Jurkat, Clone E6-1 (cell line): ENCODE measurements at regions not wholly inside any gene's neighbourhood (a gene's known extent, or its start where the extent isn't known, plus 50 kb on each side); places are given as distances from the start of the nearest gene placed in this dataset.

Experiments
- DNase-seq: peaks from one replicate; pipeline ENCODE4 v3.0.0-alpha.2; 2011; ENCODE audit warnings: low read depth, low spot score
- H3K4me3 ChIP-seq: 2 replicates; pipeline ENCODE4 v1.5.1; 2011; ENCODE audit warnings: mild to moderate bottlenecking, low read length, control low read depth, moderate library complexity

DNA sequence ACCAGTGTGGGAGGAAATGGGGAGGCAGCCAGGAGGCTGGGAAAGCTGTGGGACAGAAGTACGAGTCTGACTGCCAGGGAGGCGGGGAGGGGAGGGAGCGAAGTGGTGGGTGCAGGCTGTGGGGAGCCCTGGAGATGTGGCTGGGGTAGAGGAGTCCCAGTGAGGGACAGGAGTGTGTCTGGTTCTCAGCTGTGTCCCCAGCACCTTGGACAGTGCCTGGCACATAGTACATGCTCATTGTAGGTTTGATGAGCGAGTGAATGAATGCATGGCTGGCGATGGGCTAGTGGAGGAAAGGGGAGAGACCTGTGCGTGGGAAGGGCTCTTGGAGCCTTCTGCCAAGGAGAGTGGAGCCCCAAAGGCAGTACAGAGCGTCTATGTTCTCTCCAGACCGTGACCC is 104.1 kb downstream of the SIK1 start:
- no peak overlapping the region for H3K4me3 ChIP-seq
- DNase-seq, result no peak

DNA sequence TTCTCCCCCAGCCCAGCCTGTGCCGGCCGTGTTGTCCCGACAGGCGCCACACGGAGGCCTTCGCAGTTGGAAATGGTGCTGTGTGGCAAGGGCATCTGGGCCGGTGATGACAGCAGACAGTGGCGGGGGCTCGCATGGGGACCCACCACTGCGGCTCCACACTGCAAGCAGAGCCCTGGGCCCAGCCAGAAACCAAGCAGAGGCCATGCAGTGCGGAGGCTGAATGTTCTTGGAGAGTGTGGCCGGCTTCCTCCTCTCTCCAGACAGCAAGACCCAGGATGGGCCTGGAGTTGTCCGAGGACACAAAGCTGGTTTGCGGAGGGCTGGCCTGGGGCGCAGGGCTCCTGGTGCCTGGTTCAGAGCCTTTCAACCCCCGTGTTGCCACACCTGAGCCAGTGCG is 104.6 kb downstream of the SIK1 start:
- no peak overlapping the region for H3K4me3 ChIP-seq
- DNase-seq, result no peak

DNA sequence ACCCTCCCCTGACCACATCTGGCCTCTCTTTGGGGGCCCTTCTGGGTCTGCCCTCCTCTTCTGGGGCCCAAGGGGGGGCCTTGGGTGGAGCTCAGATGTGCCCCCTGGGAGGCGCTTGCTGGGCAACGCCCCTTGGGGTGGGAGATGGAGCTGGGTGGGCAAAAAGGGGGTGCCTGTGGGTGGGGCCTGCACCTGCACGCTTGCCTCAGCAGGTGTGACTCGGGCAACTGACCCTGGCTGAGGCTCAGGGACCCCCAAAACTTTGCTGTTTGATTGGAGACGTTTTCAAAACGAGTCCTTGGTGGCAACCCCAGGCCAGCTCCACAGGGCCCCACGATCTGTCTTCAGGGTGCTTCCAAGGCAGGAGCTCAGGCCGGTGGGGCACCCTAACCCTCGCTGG is 105.3 kb downstream of the SIK1 start:
- no peak overlapping the region for H3K4me3 ChIP-seq
- DNase-seq, result no peak

DNA sequence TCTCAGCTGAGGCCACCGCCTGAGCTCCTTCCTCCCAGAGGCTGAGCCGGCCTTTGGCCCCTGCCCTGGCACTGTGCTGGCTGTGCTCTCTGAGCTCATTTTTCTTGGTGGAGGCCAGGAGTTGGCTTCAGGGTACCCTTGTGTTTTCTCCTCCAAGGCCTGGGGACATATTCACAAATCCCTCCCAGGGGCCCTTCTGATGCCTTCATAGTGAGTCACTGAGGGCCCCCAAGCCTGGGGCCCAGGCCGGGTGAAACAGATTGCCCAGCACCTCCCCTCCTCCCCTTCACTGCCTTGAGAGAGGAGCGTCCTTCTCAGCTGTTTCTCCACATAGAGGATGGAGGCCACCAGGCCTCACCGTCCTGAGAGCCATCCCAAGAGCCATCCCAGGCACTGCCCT is 105.8 kb downstream of the SIK1 start:
- DNase-seq, result no peak

DNA sequence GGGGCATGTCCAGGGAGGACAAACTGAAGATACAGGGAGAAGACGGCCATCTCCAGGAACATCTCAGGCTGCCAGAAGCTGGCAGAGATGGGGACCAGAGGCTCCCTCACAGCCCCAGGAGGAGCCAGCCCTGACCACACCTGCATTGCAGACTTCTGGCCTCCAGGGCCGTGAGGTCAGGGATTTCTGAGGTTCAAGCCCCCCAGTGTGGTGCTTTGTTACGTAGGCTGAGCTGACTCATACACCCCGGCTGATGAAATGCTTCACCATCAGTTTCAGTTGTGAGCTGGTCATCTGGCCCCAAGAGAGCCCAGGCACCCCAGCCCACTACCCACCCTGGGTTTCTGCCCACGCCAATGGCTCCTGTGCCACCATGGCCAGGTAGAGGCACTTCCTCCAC is 106.4 kb downstream of the SIK1 start:
- DNase-seq, result no peak
- H3K4me3 ChIP-seq, result no peak overlapping the region

More for the DNA sequence above, 105.8 kb downstream of the SIK1 start:
- no peak overlapping the region for H3K4me3 ChIP-seq

DNA sequence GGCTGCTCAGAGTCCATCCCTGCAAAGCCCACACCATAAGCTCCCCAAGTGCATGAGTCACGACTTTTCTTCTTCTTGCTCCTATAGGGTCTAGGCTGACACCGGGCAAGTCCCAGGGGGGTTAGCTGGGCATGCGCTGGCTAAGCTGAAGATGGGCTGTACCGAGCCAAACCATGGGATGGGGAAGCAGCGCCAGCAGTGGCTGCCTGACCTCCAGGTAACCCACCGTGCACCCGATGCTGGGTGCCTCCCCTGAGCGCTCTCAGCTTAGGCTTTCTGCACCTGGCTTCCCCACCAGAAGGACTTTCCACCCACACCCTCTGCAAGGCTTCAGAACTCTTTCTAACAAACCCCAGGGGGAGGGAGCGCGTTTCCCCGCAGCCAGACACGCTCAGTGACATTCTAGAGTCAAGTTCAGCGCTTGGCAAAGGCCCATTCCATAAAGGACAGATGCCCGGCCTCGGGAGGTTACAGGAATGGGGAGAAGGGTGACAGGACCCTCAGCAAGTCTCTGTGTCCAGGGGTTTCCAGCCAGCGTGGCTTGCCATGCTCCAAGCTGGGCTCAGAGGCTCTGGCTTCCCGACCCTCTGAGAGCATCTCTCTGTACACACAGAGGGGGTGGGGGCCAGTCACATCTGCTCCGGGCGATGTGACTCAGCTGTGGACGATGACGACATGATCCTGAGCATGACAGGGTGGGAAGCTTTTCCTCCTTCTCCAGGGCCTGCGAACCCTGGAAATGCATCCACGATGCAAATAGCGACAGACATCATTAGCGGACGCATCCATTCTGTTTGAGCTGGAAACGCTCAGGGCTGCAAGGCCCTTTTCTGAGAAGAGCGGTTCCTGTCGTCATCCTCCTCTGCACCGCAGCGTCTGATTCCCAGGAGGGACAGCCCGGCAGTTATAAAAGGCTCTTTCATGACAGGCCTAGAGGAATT is 107.8 kb downstream of the SIK1 start:
- no peak for DNase-seq
- H3K4me3 ChIP-seq, result no peak overlapping the region

DNA sequence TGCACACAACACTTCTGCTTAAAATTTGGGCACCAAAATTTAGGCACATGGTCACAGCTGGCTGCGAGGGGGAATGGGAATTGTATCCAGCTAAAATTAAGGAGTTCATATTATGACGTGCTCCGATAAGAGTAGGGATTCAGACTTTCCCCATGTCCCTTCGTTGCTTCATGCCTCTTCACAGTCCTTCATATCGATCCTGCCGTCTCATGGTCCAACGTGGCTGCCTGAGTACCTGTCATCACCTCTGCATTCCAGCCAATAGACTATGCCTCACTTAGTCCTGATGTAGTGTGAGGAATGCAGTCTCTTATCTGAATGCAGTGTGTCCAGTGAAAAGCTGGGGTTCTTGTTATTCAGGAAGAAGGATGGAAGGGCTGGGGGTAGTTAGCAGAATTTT is 108.6 kb downstream of the SIK1 start:
- H3K4me3 ChIP-seq, result no peak overlapping the region

DNA sequence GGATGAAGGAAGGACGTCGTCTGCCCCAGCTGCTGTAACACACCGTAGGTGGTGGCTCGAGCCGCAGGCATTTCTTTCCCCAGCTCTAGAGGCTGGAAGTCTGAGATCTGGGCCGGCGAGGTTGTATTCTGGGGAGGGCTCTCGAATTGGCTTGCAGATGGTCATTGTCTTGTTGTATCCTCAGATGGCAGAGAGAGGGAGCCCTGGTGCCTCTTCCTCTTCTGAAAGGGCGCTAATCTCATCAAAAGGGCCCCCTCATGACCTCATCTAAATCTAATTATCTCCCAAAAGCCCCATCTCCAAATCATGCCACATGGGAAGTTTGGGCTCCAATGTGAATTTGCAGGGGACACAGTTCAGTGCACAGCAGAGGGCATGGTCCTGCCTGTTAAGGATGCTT is 109.0 kb downstream of the SIK1 start:
- no peak overlapping the region for H3K4me3 ChIP-seq
- no peak for DNase-seq

More for the DNA sequence above, 108.6 kb downstream of the SIK1 start:
- no peak for DNase-seq

DNA sequence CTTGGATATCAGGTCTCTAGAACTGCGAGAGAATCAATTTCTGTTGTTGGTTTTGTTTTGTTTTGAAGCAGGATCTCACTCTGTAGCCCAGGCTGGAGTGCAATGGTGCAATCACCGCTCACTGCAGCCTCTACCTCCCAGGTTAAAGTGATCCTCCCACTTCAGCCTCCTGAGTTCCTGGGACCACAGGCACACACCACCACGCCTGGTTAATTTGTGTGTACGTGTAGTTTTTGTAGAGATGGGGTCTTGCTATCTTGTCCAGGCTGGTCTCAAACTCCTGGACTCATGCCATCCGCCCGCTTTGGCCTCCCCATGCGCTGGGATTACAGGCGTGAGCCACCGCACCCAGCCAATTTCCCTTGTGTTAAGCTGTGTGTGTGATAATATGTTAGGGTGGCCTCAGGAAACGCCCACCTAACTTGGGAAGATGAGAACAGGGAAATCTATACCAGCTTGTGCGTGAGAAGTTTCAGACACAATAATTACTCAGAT is 109.6 kb downstream of the SIK1 start:
- no peak overlapping the region for H3K4me3 ChIP-seq
- no peak for DNase-seq

DNA sequence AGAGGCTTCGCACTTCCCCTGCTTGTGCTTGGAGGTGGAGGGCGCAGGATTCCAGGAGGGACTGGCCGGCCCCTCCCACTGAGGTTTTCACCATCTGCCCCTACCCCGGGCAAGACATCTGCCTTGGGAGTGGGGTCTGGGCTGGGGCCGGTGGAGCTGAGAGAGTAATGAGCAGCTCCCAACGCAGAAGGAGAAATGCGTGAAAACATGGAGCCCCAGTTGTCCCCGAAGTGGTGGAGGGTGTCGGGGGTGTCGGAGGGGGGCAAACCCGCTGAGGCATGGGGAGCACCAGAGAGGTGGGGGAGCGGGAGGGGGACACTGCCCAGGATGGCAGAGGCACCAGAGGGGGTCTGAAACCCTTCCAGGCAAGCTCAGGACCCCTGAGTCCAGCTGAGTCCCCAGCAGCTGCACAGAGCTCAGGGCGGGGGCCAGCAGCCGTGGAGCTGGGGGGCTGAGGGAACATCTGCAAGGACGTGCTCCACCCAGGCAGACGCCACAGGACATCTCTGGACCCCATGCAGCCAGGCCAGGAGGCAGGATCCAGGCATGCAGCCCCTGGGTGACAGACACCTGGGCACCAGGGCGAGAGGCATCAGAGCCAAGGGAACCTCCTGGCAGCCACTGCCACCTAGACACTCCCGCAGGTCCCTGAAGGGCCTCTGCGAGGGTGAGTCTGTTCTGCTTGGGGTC is 110.6 kb downstream of the SIK1 start:
- H3K4me3 ChIP-seq, result no peak overlapping the region
- no peak for DNase-seq

DNA sequence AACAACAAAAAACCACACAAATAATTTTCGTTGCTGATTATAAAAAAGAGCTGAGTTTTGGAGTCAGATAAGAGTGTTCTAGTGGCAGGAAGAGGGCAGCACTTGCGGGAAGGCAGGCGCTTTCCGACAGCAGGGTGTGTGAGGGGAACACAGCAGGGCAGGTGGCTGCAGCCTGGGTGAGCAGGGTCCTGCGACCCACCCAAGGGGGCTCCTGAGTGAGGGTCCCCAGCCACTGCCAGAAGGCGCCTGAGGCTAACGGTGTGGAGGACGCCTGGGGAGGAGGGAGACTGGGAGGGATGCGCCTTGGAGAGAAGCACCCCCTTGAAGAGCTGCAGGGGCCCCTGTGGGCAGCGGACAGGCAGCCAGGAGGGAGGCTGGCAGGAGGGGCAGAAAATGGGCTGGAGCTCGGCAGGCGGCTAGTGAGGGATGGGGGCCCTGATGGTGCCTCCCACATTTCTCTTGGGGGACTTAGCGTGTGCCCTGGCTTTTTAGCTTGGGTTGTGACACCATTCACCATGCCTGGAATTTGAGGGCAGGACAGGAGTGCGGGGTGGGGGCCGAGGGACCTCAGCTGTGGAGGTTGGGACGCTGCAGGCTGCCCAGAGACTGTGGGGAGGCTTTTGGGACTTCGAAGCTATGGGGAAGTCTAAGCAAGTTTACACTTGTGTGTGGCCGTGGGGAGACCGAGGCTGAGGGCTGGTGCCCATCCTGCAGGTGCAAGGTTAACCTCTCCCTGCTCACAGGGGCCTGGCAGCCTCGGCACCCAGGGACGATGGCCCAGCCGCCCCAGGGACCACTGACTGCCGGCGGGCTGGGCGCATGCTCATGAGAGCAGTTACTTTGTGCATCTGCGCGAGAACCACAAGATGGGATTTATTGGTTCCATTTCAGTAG is 111.4 kb downstream of the SIK1 start:
- peak; percentile 21 for DNase-seq
- H3K4me3 ChIP-seq, result no peak overlapping the region

DNA sequence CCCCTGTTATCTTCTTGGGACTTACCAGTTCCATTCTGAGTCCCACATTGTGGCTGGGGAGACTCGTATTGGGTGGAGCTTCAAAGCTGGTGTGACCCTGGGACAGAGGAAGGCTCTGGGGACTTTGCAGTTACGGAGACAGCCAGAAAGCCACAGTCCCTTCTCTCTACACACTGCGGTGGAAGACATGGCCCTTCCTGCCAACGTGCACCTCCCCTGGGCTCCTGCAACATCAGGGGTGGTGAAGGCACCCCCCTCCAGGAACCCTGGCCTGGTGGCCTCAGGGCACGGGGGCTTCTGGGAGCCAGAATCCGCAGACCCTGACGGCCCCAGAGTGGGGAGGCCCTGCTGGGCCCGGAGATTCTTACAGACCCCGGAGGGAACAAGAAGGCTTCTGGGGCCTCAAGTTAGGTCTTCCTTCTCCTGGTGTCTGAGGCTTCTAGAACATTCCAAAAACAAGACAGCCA is 113.0 kb downstream of the SIK1 start:
- H3K4me3 ChIP-seq, result no peak overlapping the region
- DNase-seq, result no peak

DNA sequence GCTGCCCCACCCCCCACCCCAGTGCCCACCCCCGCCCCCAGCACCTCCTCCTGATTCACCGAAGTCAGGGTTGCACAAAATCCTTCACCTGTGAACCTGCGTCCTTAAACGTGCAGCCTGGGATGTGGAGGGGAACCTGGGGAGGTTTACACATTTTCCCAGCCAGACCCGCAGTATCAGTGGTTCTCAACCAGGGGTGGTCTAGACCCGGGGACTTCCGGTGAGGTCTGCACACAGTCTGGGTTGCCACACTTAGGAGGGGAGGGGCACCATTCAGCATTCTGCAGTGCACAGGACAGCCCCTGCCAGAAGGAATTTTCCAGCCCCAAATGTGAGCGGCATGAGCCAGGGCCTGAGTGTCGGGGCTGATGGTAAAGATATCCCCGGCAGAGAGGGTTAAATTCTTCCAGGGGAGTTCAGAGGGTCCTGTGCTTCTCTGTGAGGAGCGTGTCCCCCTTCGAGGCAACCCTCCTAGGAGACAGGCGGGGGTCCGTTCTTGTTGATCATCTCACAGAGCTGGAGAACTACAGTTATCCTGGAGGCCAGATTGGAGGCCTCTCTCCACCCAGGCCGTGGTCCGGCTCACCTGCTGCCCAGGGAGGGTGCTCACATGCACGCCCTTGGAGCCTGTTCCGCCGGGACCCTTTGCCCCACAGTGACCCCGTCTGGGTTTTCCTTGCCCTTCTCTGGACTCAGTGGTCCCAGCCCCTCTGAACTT is 113.6 kb downstream of the SIK1 start:
- DNase-seq, result no peak
- no peak overlapping the region for H3K4me3 ChIP-seq

DNA sequence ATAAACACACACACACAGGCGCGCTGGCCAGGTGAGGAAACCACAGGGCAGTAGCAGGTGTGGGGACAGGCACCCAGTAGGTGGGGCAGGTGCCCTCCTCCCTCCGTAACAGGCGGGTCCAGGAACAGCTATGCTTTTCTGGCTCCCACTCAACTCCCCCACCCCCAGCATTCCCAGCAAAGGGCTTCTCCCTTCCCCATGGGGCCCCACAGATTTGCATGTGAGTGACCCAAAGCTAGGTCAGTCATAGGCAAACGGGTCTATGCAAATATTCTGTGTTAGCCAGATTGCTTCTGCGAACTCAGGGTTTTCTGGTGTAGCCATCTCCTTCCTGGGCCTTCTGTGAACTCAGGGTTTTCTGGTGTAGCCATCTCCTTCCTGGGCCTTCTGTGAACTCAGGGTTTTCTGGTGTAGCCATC is 114.2 kb downstream of the SIK1 start:
- H3K4me3 ChIP-seq, result no peak overlapping the region
- no peak for DNase-seq

DNA sequence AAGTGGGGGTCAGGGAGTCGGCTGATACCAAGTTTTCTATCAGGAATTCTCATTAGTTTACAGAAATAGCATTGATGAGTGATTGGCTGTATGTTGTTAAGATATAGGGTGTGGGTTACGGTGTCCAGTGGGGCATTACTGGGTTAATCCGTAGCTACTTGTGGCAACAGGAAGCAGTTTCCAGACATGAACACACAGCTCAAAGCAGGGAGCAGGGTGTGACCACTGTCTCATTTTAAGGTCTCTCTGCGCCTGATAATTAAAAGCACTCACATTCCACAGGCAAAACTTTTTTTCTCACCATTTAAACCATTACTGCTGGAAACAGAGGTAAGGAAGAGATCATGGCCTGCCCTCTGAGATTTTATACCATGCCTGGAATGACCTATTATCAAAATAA is 114.9 kb downstream of the SIK1 start:
- no peak overlapping the region for H3K4me3 ChIP-seq
- DNase-seq, result no peak

DNA sequence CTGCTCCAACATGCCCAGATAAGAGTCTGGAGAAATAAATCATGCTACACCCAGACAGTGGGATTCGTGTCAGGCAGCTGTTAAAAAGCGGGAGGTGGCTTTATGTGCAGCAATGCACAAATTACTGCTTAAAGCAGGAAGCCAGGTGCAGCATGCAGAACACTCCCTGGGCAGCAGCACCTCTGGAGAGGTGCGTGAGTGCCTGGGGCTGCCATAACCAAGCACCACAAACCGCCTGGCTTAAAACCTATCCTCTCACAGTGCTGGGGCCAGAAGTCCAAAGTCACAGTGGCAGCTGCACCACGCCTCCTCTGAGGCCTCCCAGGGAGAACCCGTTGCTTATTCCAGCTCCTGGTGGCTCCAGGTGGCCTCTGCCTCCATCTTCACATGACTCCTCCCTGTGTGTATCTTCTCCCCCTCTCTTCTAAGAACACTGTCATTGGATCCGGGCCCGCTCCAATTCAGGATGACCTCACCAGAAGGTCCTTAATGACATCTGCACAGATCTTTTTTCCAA is 115.6 kb downstream of the SIK1 start:
- H3K4me3 ChIP-seq, result no peak overlapping the region
- no peak for DNase-seq

DNA sequence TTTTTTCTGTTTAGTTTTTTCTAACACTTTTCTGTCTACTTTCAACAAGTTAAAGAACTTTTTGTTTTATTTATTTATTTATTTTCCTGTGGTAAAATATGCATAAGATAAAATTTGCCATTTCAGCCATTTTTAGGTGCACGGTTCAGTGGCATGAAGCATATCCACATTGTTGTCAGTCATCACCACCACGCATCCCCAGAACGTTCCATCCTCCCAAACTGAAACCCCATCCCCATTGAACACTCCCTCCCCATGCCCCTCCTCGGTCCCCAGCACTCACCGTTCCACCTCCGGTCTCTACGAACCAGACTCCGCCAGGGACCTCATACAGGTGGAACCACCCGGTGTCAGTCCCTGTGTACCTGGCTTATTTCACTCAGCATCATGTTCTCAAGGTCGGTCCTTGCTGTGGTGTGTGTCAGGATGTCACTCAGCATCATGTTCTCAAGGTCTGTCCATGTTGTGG is 118.1 kb downstream of the SIK1 start:
- H3K4me3 ChIP-seq, result no peak overlapping the region
- no peak for DNase-seq

DNA sequence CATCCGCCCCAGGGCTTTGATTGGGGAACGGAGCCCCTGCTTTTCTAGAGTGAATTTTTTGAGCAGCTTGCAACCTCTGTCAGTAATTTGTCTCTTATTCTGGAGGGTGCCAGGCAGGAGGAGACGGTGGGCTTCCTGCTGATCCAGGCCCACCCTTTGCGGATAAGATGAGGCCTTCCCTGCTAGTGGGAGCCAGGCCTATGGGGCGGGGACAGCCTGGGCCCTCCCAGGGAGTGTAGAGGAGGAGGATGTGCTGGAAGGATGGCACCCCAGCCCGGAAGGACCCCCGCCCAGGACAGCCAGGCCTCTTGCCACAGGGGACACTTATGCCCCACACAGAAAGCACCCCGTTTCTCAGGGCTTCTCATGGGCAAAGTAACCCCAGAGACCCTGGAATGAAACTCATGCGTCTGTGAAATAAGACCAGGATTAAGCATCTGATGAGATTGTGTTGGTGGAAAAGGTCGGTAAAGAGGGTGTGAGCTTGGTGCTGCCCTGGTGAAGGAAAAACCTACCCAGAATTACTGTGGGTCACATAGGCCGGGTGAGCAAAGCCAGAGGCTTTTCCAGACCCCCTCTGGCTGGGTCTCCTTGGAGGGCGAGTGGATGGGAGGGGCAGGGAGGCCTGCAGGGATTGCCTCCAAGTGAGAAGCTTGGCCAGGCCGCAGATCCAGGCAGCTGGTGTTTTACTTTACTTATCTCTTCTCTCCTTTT is 118.7 kb downstream of the SIK1 start:
- DNase-seq, result no peak
- no peak overlapping the region for H3K4me3 ChIP-seq
